HEK293 (cell line): ENCODE measurements at regions not wholly inside any gene's neighbourhood (a gene's known extent, or its start where the extent isn't known, plus 50 kb on each side); places are given as distances from the start of the nearest gene placed in this dataset.

Source experiments
- ATF2 ChIP-seq: fragments of 450-650 bp; formaldehyde crosslinking; IDR thresholded peaks from 2 replicates; pipeline ENCODE4 v1.5.1; 2016; ENCODE audit warnings: missing biosample characterization, missing genetic modification characterization, low read depth
- CTCF ChIP-seq: fragments of 450-650 bp; formaldehyde crosslinking; IDR thresholded peaks from 2 replicates; pipeline ENCODE4 v1.5.1; 2016; ENCODE audit warnings: missing biosample characterization, missing genetic modification characterization
- INSM2 ChIP-seq: fragments of 450-650 bp; formaldehyde crosslinking; IDR thresholded peaks from 2 replicates; pipeline ENCODE4 v1.5.1; 2016; ENCODE audit warnings: missing biosample characterization, missing genetic modification characterization
- SETDB1 ChIP-seq: IDR thresholded peaks from one replicate; pipeline ENCODE4 v1.6.1; 2017; ENCODE audit warnings: mild to moderate bottlenecking, low read length, moderate library complexity, mixed read lengths; ENCODE audit not compliant: insufficient read length
- TRIM28 ChIP-seq: IDR thresholded peaks from 2 replicates; pipeline ENCODE4 v1.6.1; 2011; ENCODE audit warnings: low read length, control low read depth, borderline replicate concordance
- YY1 ChIP-seq: fragments of 450-650 bp; formaldehyde crosslinking; IDR thresholded peaks from 2 replicates; pipeline ENCODE4 v1.5.1; 2018; ENCODE audit warnings: missing biosample characterization, missing genetic modification characterization
- ZBTB48 ChIP-seq: fragments of 450-650 bp; formaldehyde crosslinking; IDR thresholded peaks from 2 replicates; pipeline ENCODE4 v1.5.1; 2016; ENCODE audit warnings: missing biosample characterization, missing genetic modification characterization
- ZFP3 ChIP-seq: fragments of 450-650 bp; formaldehyde crosslinking; IDR thresholded peaks from 2 replicates; pipeline ENCODE4 v1.5.1; 2016; ENCODE audit warnings: low read depth, missing biosample characterization, missing genetic modification characterization
- ZNF114 ChIP-seq: fragments of 450-650 bp; formaldehyde crosslinking; IDR thresholded peaks from 2 replicates; pipeline ENCODE4 v1.5.0; 2017; ENCODE audit warnings: missing biosample characterization, missing genetic modification characterization
- ZNF266 ChIP-seq: fragments of 450-650 bp; formaldehyde crosslinking; IDR thresholded peaks from 2 replicates; pipeline ENCODE4 v1.5.1; 2016; ENCODE audit warnings: missing biosample characterization, missing genetic modification characterization, low read depth
- ZNF510 ChIP-seq: fragments of 450-650 bp; formaldehyde crosslinking; IDR thresholded peaks from 2 replicates; pipeline ENCODE4 v1.5.1; 2018; ENCODE audit warnings: mild to moderate bottlenecking, missing genetic modification characterization, missing biosample characterization; ENCODE audit not compliant: insufficient replicate concordance
- ZNF521 ChIP-seq: fragments of 450-650 bp; formaldehyde crosslinking; IDR thresholded peaks from 2 replicates; pipeline ENCODE4 v1.5.1; 2017; ENCODE audit warnings: missing biosample characterization, mild to moderate bottlenecking, missing genetic modification characterization
- ZNF600 ChIP-seq: fragments of 450-650 bp; formaldehyde crosslinking; IDR thresholded peaks from 2 replicates; pipeline ENCODE4 v1.5.1; 2016; ENCODE audit warnings: missing biosample characterization, missing genetic modification characterization
- ZNF791 ChIP-seq: fragments of 450-650 bp; formaldehyde crosslinking; IDR thresholded peaks from 2 replicates; pipeline ENCODE4 v1.5.1; 2016; ENCODE audit warnings: missing biosample characterization, missing genetic modification characterization

DNA sequence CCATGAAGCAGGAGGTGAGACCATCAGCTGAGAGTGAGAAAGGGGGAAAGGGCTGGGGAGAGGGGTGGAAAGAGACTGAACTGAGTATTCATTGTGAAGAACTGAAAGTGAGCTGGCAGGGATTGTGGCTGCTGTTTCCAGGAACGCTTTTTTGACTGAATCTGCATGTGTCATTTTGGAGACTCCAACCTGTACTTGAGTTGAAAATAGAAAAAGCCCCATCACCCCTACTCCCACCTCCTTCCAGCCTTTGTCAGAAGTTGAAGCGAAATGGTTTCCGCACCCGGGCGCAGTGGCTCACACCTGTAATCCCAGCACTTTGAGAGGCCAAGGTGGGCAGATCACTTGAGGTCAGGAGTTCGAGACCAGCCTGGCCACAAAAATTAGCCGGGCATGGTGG lies 128.0 kb upstream of the GPR12 start:
- TF ChIP-seq ZFP3 (tag by site-specific recombination) (no peak), ZNF791 (tag by site-specific recombination) (no peak), CTCF (tag by site-specific recombination) (no peak), TRIM28 (no peak), SETDB1 (no peak), ATF2 (tag by site-specific recombination) (no peak), ZNF600 (tag by site-specific recombination) (no peak), ZNF266 (tag by site-specific recombination) (no peak), ZNF114 (tag by site-specific recombination) (no peak), INSM2 (tag by site-specific recombination) (no peak), ZNF521 (tag by site-specific recombination) (no peak), YY1 (tag by site-specific recombination) (no peak), ZNF510 (tag by site-specific recombination) (no peak), ZBTB48 (tag by site-specific recombination) (no peak)
